ENCODE measurements at regions not wholly inside any gene's neighbourhood (a gene's known extent, or its start where the extent isn't known, plus 50 kb on each side); places are given as distances from the start of the nearest gene placed in this dataset.

GRCh38 chr13:38440666-38441065 lies 91.0 kb downstream of the UFM1 start:
- H2AFZ ChIP-seq (ENCODE audit: low read length) = no peak overlapping the region
- no peak for DNase-seq (ENCODE audit: low spot score)
- H3K36me3 ChIP-seq (ENCODE audit: insufficient read depth, low read length) = no peaks in the 10 kb centered on the region
- no peak overlapping the region for H3K4me3 ChIP-seq (ENCODE audit: low read depth, low read length, poor library complexity, severe bottlenecking)
- H3K4me2 ChIP-seq (ENCODE audit: low read length) = no peak overlapping the region
- POLR2A ChIA-PET = interaction anchor here (1.3 kb wide), 1 partner anchor 16 kb away, joined by 4 read pairs; no protein-coding TSS in a partner anchor
- no TSS peak for BruUV-seq (replicated peaks)
- TF ChIP-seq CTCF (conservative IDR thresholded peaks at IDR 0.05; ENCODE audit: low read length) (no peak), EZH2phosphoT487 (IDR thresholded peaks at IDR 0.05; ENCODE audit: borderline replicate concordance, low read depth, low read length) (no peak)
- H3K9me2 ChIP-seq (ENCODE audit: insufficient read depth, low read length) = no peaks in the 10 kb centered on the region
- CTCF ChIA-PET (ENCODE audit: unreplicated experiment) = no interaction called here
- no peaks in the 10 kb centered on the region for H3K9me3 ChIP-seq (ENCODE audit: low read length)
- no peaks in the 10 kb centered on the region for H3K4me1 ChIP-seq (ENCODE audit: insufficient read depth, low read length, poor library complexity, severe bottlenecking)
- no peaks in the 10 kb centered on the region for H3K79me2 ChIP-seq (ENCODE audit: insufficient read depth, low read depth, low read length)
- H3K27ac ChIP-seq (ENCODE audit: low read depth, low read length, poor library complexity, severe bottlenecking) = no peak overlapping the region
- intact Hi-C loops (cut with micrococcal nuclease; ENCODE audit: unreplicated experiment) = no loop called here
- H4K20me1 ChIP-seq (ENCODE audit: insufficient read depth, low read length) = no peaks in the 10 kb centered on the region

GRCh38 chr13:38444904-38445303 lies 95.3 kb downstream of the UFM1 start:
- no peak for DNase-seq (ENCODE audit: low spot score)
- Histone ChIP-seq H4K20me1 (ENCODE audit: insufficient read depth, low read length) (no peaks in the 10 kb centered on the region), H3K9me2 (ENCODE audit: insufficient read depth, low read length) (no peaks in the 10 kb centered on the region), H3K4me2 (ENCODE audit: low read length) (no peak overlapping the region), H3K27ac (ENCODE audit: low read depth, low read length, poor library complexity, severe bottlenecking) (no peak overlapping the region), H2AFZ (ENCODE audit: low read length) (no peak overlapping the region), H3K79me2 (ENCODE audit: insufficient read depth, low read depth, low read length) (no peaks in the 10 kb centered on the region), H3K36me3 (ENCODE audit: insufficient read depth, low read length) (no peaks in the 10 kb centered on the region), H3K4me1 (ENCODE audit: insufficient read depth, low read length, poor library complexity, severe bottlenecking) (no peaks in the 10 kb centered on the region), H3K9me3 (ENCODE audit: low read length) (no peaks in the 10 kb centered on the region), H3K4me3 (ENCODE audit: low read depth, low read length, poor library complexity, severe bottlenecking) (no peak overlapping the region)
- CTCF ChIA-PET (ENCODE audit: unreplicated experiment) = no interaction called here
- POLR2A ChIA-PET = interaction anchor here (0.9 to 1.0 kb wide), 2 partner anchors 7 to 246 kb away, joined by 3 read pairs; no protein-coding TSS in a partner anchor
- intact Hi-C loops (cut with micrococcal nuclease; ENCODE audit: unreplicated experiment) = no loop called here
- TF ChIP-seq CTCF (conservative IDR thresholded peaks at IDR 0.05; ENCODE audit: low read length) = no peak
- no peak for TF ChIP-seq EZH2phosphoT487 (IDR thresholded peaks at IDR 0.05; ENCODE audit: borderline replicate concordance, low read depth, low read length)
- no TSS peak for BruUV-seq (replicated peaks)

- Histone ChIP-seq H4K20me1 (ENCODE audit: insufficient read depth, low read length) (no peaks in the 10 kb centered on the region), H3K79me2 (ENCODE audit: insufficient read depth, low read depth, low read length) (no peaks in the 10 kb centered on the region), H3K4me3 (ENCODE audit: low read depth, low read length, poor library complexity, severe bottlenecking) (no peak overlapping the region), H3K27ac (ENCODE audit: low read depth, low read length, poor library complexity, severe bottlenecking) (no peak overlapping the region), H3K9me2 (ENCODE audit: insufficient read depth, low read length) (no peaks in the 10 kb centered on the region), H3K4me1 (ENCODE audit: insufficient read depth, low read length, poor library complexity, severe bottlenecking) (no peaks in the 10 kb centered on the region), H3K36me3 (ENCODE audit: insufficient read depth, low read length) (no peaks in the 10 kb centered on the region), H2AFZ (ENCODE audit: low read length) (no peak overlapping the region), H3K9me3 (ENCODE audit: low read length) (no peaks in the 10 kb centered on the region), H3K4me2 (ENCODE audit: low read length) (no peak overlapping the region)
- CTCF ChIA-PET (ENCODE audit: unreplicated experiment) = no interaction called here
- intact Hi-C loops (cut with micrococcal nuclease; ENCODE audit: unreplicated experiment) = no loop called here
- POLR2A ChIA-PET = interaction anchor here (1.1 kb wide), 1 partner anchor 18 kb away, joined by 3 read pairs; no protein-coding TSS in a partner anchor
- no peak for TF ChIP-seq CTCF (conservative IDR thresholded peaks at IDR 0.05; ENCODE audit: low read length)
- no peak for TF ChIP-seq EZH2phosphoT487 (IDR thresholded peaks at IDR 0.05; ENCODE audit: borderline replicate concordance, low read depth, low read length)
- DNase-seq (ENCODE audit: low spot score) = no peak
- no TSS peak for BruUV-seq (replicated peaks)
Measured at GRCh38 chr13:38452656-38453055, 103.0 kb downstream of the UFM1 start.

Data from OCI-LY7 (cell line).